SU-DHL-6 (cell line): ENCODE measurements at regions not wholly inside any gene's neighbourhood (a gene's known extent, or its start where the extent isn't known, plus 50 kb on each side); places are given as distances from the start of the nearest gene placed in this dataset.

Experiments used
- H2AFZ ChIP-seq: fragments of 200-600 bp; sonication (generic); 2 replicates; pipeline ENCODE4 v1.6.1; 2014; ENCODE audit warnings: low read depth, mild to moderate bottlenecking, moderate library complexity, mixed read lengths, antibody characterized with exemption, low read length; ENCODE audit not compliant: severe bottlenecking
- H3F3A ChIP-seq: fragments of 200-600 bp; shearing (Covaris generic); 2 replicates; pipeline ENCODE4 v1.6.0; 2016; ENCODE audit warnings: antibody characterized with exemption, mild to moderate bottlenecking; ENCODE audit not compliant: insufficient read depth
- H3K27ac ChIP-seq: fragments of 200-600 bp; sonication (generic); 2 replicates; pipeline ENCODE4 v1.5.1; 2016; ENCODE audit warnings: low read depth, mild to moderate bottlenecking, low read length, moderate library complexity, mixed read lengths
- H3K27me3 ChIP-seq: fragments of 200-600 bp; sonication (generic), shearing (Covaris generic); 2 replicates; pipeline ENCODE4 v1.6.0; 2014; ENCODE audit warnings: mild to moderate bottlenecking, low read length
- H3K36me3 ChIP-seq: fragments of 200-600 bp; sonication (generic); 2 replicates; pipeline ENCODE4 v1.6.1; 2014; ENCODE audit warnings: mild to moderate bottlenecking, low read length, mixed read lengths
- H3K4me2 ChIP-seq: fragments of 300-600, 200-600 bp; shearing (Covaris generic), sonication (generic); 2 replicates; pipeline ENCODE4 v1.6.0; 2014; ENCODE audit warnings: low read length, low read depth, mild to moderate bottlenecking; ENCODE audit not compliant: poor library complexity, severe bottlenecking
- H3K4me3 ChIP-seq: fragments of 200-600 bp; sonication (generic); 2 replicates; pipeline ENCODE4 v1.5.1; 2014; ENCODE audit warnings: antibody characterized with exemption, low read length, mild to moderate bottlenecking, mixed read lengths; ENCODE audit not compliant: insufficient read depth, poor library complexity, severe bottlenecking
- H3K79me2 ChIP-seq: fragments of 200-600 bp; sonication (generic); 2 replicates; pipeline ENCODE4 v1.6.1; 2014; ENCODE audit warnings: mild to moderate bottlenecking, low read length, moderate library complexity; ENCODE audit not compliant: insufficient read depth
- H3K9ac ChIP-seq: fragments of 200-600 bp; sonication (generic); 2 replicates; pipeline ENCODE4 v1.7.0; 2014; ENCODE audit warnings: mild to moderate bottlenecking, low read length
- H3K9me2 ChIP-seq: fragments of 200-600 bp; sonication (generic); replicated peaks from 2 replicates; pipeline ENCODE4 v1.6.1; 2014; ENCODE audit warnings: low read length; ENCODE audit not compliant: insufficient read depth
- H3K9me3 ChIP-seq: fragments of 200-600 bp; sonication (generic); 2 replicates; pipeline ENCODE4 v1.6.1; 2014; ENCODE audit warnings: low read length, mixed read lengths; ENCODE audit not compliant: insufficient read depth
- H4K20me1 ChIP-seq: fragments of 200-600 bp; sonication (generic); 2 replicates; pipeline ENCODE4 v1.6.1; 2014; ENCODE audit warnings: low read depth, mild to moderate bottlenecking, antibody characterized with exemption, low read length, moderate library complexity, mixed read lengths
- CTCF ChIP-seq: fragments of 200-600 bp; sonication (generic); IDR thresholded peaks from one replicate; pipeline ENCODE4 v1.5.1; 2017; ENCODE audit warnings: antibody characterized with exemption, mild to moderate bottlenecking, low read length, moderate library complexity; ENCODE audit not compliant: insufficient read depth, poor library complexity, severe bottlenecking
- EZH2phosphoT487 ChIP-seq: fragments of 200-600 bp; sonication (generic), shearing (Covaris generic); conservative IDR thresholded peaks from 2 replicates; pipeline ENCODE4 v1.6.1; 2018; ENCODE audit warnings: mild to moderate bottlenecking, antibody characterized with exemption, low read length, moderate library complexity, mixed read lengths

GRCh38 chr3:105260385-105260784 lies 106.3 kb upstream of the ALCAM start:
- Histone ChIP-seq H3K4me3 (no peak overlapping the region), H2AFZ (no peak overlapping the region), H4K20me1 (no peaks in the 10 kb centered on the region), H3K9ac (no peak overlapping the region), H3K36me3 (no peaks in the 10 kb centered on the region), H3K9me2 (no peaks in the 10 kb centered on the region), H3K9me3 (no peaks in the 10 kb centered on the region), H3K4me2 (no peak overlapping the region), H3K27ac (no peak overlapping the region), H3F3A (no peaks in the 10 kb centered on the region), H3K27me3 (no peaks in the 10 kb centered on the region), H3K79me2 (no peaks in the 10 kb centered on the region)
- TF ChIP-seq CTCF (no peak), EZH2phosphoT487 (no peak)

GRCh38 chr3:105274536-105274935 lies 92.2 kb upstream of the ALCAM start:
- Histone ChIP-seq H2AFZ (no peak overlapping the region), H3K9me3 (no peaks in the 10 kb centered on the region), H3K27ac (no peak overlapping the region), H3K4me2 (no peak overlapping the region), H3K79me2 (no peaks in the 10 kb centered on the region), H3K36me3 (no peaks in the 10 kb centered on the region), H4K20me1 (no peaks in the 10 kb centered on the region), H3K9ac (no peak overlapping the region), H3K9me2 (no peaks in the 10 kb centered on the region), H3K4me3 (no peak overlapping the region), H3F3A (no peaks in the 10 kb centered on the region), H3K27me3 (no peaks in the 10 kb centered on the region)
- TF ChIP-seq CTCF (no peak), EZH2phosphoT487 (no peak)

DNA sequence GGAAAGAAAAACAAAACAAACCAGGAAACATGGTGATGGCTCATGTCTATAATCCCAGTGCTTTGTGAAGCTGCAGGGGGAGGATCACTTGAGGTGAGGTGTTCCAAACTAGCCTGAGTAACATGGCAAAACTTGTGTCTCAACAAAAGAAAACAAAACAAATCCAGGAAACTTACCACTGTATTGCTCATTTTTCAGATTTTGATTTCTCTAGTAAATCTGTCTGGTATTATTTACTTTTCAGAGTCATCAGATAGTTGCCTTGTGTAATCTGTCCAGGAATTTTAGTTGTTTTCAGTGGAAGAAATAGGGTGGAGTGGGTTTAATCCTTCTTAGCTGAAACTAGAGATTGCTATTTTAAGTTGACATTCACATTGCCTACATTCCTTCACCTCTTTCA lies 91.8 kb upstream of the ALCAM start:
- Histone ChIP-seq H3K27me3 (no peaks in the 10 kb centered on the region), H3K79me2 (no peaks in the 10 kb centered on the region), H3K4me3 (no peak overlapping the region)

More for the DNA sequence above, 91.8 kb upstream of the ALCAM start:
- Histone ChIP-seq H3K36me3 (no peaks in the 10 kb centered on the region), H3K4me2 (no peak overlapping the region), H3K9me3 (no peaks in the 10 kb centered on the region), H3K9ac (no peak overlapping the region), H3K9me2 (no peaks in the 10 kb centered on the region), H3K27ac (no peak overlapping the region), H4K20me1 (no peaks in the 10 kb centered on the region), H3F3A (no peaks in the 10 kb centered on the region), H2AFZ (no peak overlapping the region)
- TF ChIP-seq EZH2phosphoT487, result no peak
- no peak for TF ChIP-seq CTCF
